ENCODE measurements at regions not wholly inside any gene's neighbourhood (a gene's known extent, or its start where the extent isn't known, plus 50 kb on each side); places are given as distances from the start of the nearest gene placed in this dataset.

DNA sequence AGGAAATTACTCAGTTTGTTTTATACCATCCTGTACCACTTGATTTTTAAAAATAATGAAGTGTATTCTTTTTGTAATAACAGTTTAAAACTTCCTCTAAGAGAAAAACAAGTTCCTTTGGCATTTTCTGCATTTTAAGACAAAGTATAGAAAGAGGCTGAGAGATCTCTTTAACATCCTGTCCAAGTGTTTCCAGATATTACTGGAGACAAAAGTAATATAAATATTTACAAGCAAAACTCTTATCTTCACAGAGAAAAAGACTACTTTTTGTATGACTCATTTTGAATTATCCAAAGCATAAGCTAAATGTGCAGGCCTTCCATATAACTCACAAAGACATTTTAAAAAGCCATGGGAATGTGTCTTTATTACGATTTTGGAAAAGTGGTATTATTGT lies 221.1 kb downstream of the RDH14 start:
- TF ChIP-seq, protein P1, sequence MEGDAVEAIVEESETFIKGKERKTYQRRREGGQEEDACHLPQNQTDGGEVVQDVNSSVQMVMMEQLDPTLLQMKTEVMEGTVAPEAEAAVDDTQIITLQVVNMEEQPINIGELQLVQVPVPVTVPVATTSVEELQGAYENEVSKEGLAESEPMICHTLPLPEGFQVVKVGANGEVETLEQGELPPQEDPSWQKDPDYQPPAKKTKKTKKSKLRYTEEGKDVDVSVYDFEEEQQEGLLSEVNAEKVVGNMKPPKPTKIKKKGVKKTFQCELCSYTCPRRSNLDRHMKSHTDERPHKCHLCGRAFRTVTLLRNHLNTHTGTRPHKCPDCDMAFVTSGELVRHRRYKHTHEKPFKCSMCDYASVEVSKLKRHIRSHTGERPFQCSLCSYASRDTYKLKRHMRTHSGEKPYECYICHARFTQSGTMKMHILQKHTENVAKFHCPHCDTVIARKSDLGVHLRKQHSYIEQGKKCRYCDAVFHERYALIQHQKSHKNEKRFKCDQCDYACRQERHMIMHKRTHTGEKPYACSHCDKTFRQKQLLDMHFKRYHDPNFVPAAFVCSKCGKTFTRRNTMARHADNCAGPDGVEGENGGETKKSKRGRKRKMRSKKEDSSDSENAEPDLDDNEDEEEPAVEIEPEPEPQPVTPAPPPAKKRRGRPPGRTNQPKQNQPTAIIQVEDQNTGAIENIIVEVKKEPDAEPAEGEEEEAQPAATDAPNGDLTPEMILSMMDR (IDR thresholded peaks at IDR 0.05), result no peak
- TF ChIP-seq POLR2A (IDR thresholded peaks at IDR 0.05), result no peak

Measured in breast epithelium (tissue), 3 donors.